ENCODE measurements at regions not wholly inside any gene's neighbourhood (a gene's known extent, or its start where the extent isn't known, plus 50 kb on each side); places are given as distances from the start of the nearest gene placed in this dataset.

- Mint-ChIP-seq H3K27ac (no peak overlapping the region), H3K4me3 (no peak overlapping the region), H3K4me1 (no peaks in the 10 kb centered on the region), H3K9me3 (peaks cover 8% of the 10 kb centered on the region), H3K36me3 (no peaks in the 10 kb centered on the region), H3K27me3 (no peaks in the 10 kb centered on the region)
- no peak for DNase-seq (ENCODE audit: low spot score in 2 of 2)
- no peak for ATAC-seq (ENCODE audit: low read depth)
Measured at GRCh38 chr15:37682304-37682703, 252.1 kb upstream of the TMCO5A start.

GRCh38 chr15:37691911-37692310 is 242.5 kb upstream of the TMCO5A start:
- Mint-ChIP-seq H3K27ac (no peak overlapping the region), H3K36me3 (no peaks in the 10 kb centered on the region), H3K27me3 (no peaks in the 10 kb centered on the region), H3K4me3 (no peak overlapping the region), H3K4me1 (no peaks in the 10 kb centered on the region), H3K9me3 (peaks cover 2% of the 10 kb centered on the region)
- ATAC-seq (ENCODE audit: low read depth) (no peak), DNase-seq (ENCODE audit: low spot score in 2 of 2) (no peak)

- ATAC-seq (ENCODE audit: low read depth), result no peak
- no peaks in the 10 kb centered on the region for H3K27me3 Mint-ChIP-seq
- H3K4me3 Mint-ChIP-seq, result no peak overlapping the region
- no peak overlapping the region for H3K27ac Mint-ChIP-seq
- no peak for DNase-seq (ENCODE audit: low spot score in 2 of 2)
- H3K9me3 Mint-ChIP-seq, result peaks cover 2% of the 10 kb centered on the region
- H3K36me3 Mint-ChIP-seq, result no peaks in the 10 kb centered on the region
- no peaks in the 10 kb centered on the region for H3K4me1 Mint-ChIP-seq
Measured at GRCh38 chr15:37693926-37694325, 240.5 kb upstream of the TMCO5A start.

- no peaks in the 10 kb centered on the region for H3K4me1 Mint-ChIP-seq
- no peak overlapping the region for H3K27ac Mint-ChIP-seq
- peaks cover 2% of the 10 kb centered on the region for H3K9me3 Mint-ChIP-seq
- no peak overlapping the region for H3K4me3 Mint-ChIP-seq
- no peaks in the 10 kb centered on the region for H3K27me3 Mint-ChIP-seq
- no peak for ATAC-seq (ENCODE audit: low read depth)
- H3K36me3 Mint-ChIP-seq, result no peaks in the 10 kb centered on the region
- DNase-seq (ENCODE audit: low spot score in 2 of 2), result no peak
Measured at GRCh38 chr15:37695719-37696118, 238.7 kb upstream of the TMCO5A start.

GRCh38 chr15:37698679-37699078 is 235.8 kb upstream of the TMCO5A start:
- no peaks in the 10 kb centered on the region for H3K36me3 Mint-ChIP-seq
- no peak for DNase-seq (ENCODE audit: low spot score in 2 of 2)
- ATAC-seq (ENCODE audit: low read depth), result no peak
- no peaks in the 10 kb centered on the region for H3K9me3 Mint-ChIP-seq
- no peaks in the 10 kb centered on the region for H3K27me3 Mint-ChIP-seq
- H3K4me3 Mint-ChIP-seq, result no peak overlapping the region
- no peaks in the 10 kb centered on the region for H3K4me1 Mint-ChIP-seq
- no peak overlapping the region for H3K27ac Mint-ChIP-seq

- Mint-ChIP-seq H3K36me3 (no peaks in the 10 kb centered on the region), H3K4me1 (no peaks in the 10 kb centered on the region), H3K27ac (no peak overlapping the region), H3K9me3 (no peaks in the 10 kb centered on the region), H3K4me3 (no peak overlapping the region), H3K27me3 (no peaks in the 10 kb centered on the region)
- no peak for DNase-seq (ENCODE audit: low spot score in 2 of 2)
- ATAC-seq (ENCODE audit: low read depth), result no peak
Measured at GRCh38 chr15:37701230-37701629, 233.2 kb upstream of the TMCO5A start.

GRCh38 chr15:37709669-37710068 is 224.8 kb upstream of the TMCO5A start:
- Mint-ChIP-seq H3K9me3 (peaks cover 5% of the 10 kb centered on the region), H3K4me3 (no peak overlapping the region), H3K4me1 (no peaks in the 10 kb centered on the region), H3K27ac (no peak overlapping the region), H3K27me3 (no peaks in the 10 kb centered on the region), H3K36me3 (no peaks in the 10 kb centered on the region)
- ATAC-seq (ENCODE audit: low read depth) (no peak), DNase-seq (ENCODE audit: low spot score in 2 of 2) (no peak)

GRCh38 chr15:37715101-37715500 is 219.3 kb upstream of the TMCO5A start:
- Mint-ChIP-seq H3K36me3 (no peaks in the 10 kb centered on the region), H3K27me3 (no peaks in the 10 kb centered on the region), H3K27ac (no peak overlapping the region), H3K4me1 (no peaks in the 10 kb centered on the region), H3K4me3 (no peak overlapping the region), H3K9me3 (peaks cover 9% of the 10 kb centered on the region)
- ATAC-seq (ENCODE audit: low read depth) (no peak), DNase-seq (ENCODE audit: low spot score in 2 of 2) (no peak)

- Mint-ChIP-seq H3K9me3 (peaks cover 2% of the 10 kb centered on the region), H3K27me3 (peaks cover 1% of the 10 kb centered on the region), H3K4me3 (no peak overlapping the region), H3K27ac (no peak overlapping the region), H3K4me1 (no peaks in the 10 kb centered on the region), H3K36me3 (no peaks in the 10 kb centered on the region)
- no peak for ATAC-seq (ENCODE audit: low read depth)
- no peak for DNase-seq (ENCODE audit: low spot score in 2 of 2)
Measured at GRCh38 chr15:37720267-37720666, 214.2 kb upstream of the TMCO5A start.

- H3K27ac Mint-ChIP-seq, result no peak overlapping the region
- no peaks in the 10 kb centered on the region for H3K27me3 Mint-ChIP-seq
- H3K4me1 Mint-ChIP-seq, result no peaks in the 10 kb centered on the region
- H3K36me3 Mint-ChIP-seq, result no peaks in the 10 kb centered on the region
- no peaks in the 10 kb centered on the region for H3K9me3 Mint-ChIP-seq
- no peak overlapping the region for H3K4me3 Mint-ChIP-seq
- no peak for DNase-seq (ENCODE audit: low spot score in 2 of 2)
- no peak for ATAC-seq (ENCODE audit: low read depth)
Measured at GRCh38 chr15:37731146-37731746, 203.2 kb upstream of the TMCO5A start.

- no peaks in the 10 kb centered on the region for H3K4me1 Mint-ChIP-seq
- ATAC-seq (ENCODE audit: low read depth), result no peak
- H3K36me3 Mint-ChIP-seq, result no peaks in the 10 kb centered on the region
- no peak for DNase-seq (ENCODE audit: low spot score in 2 of 2)
- no peak overlapping the region for H3K27ac Mint-ChIP-seq
- no peaks in the 10 kb centered on the region for H3K9me3 Mint-ChIP-seq
- H3K27me3 Mint-ChIP-seq, result no peaks in the 10 kb centered on the region
- no peak overlapping the region for H3K4me3 Mint-ChIP-seq
Measured at GRCh38 chr15:37733628-37734027, 200.8 kb upstream of the TMCO5A start.

- no peak for DNase-seq (ENCODE audit: low spot score in 2 of 2)
- no peaks in the 10 kb centered on the region for H3K9me3 Mint-ChIP-seq
- H3K36me3 Mint-ChIP-seq, result no peaks in the 10 kb centered on the region
- no peak for ATAC-seq (ENCODE audit: low read depth)
- H3K27me3 Mint-ChIP-seq, result peaks cover 3% of the 10 kb centered on the region
- H3K4me1 Mint-ChIP-seq, result no peaks in the 10 kb centered on the region
- H3K27ac Mint-ChIP-seq, result no peak overlapping the region
- H3K4me3 Mint-ChIP-seq, result no peak overlapping the region
Measured at GRCh38 chr15:37740623-37741141, 193.8 kb upstream of the TMCO5A start.

GRCh38 chr15:37743826-37744225 is 190.6 kb upstream of the TMCO5A start:
- Mint-ChIP-seq H3K4me1 (no peaks in the 10 kb centered on the region), H3K27me3 (peaks cover 3% of the 10 kb centered on the region), H3K27ac (no peak overlapping the region), H3K9me3 (peaks cover 1% of the 10 kb centered on the region), H3K36me3 (no peaks in the 10 kb centered on the region), H3K4me3 (no peak overlapping the region)
- ATAC-seq (ENCODE audit: low read depth) (no peak), DNase-seq (ENCODE audit: low spot score in 2 of 2) (no peak)

GRCh38 chr15:37744521-37744920 is 189.9 kb upstream of the TMCO5A start:
- Mint-ChIP-seq H3K9me3 (peaks cover 4% of the 10 kb centered on the region), H3K4me3 (no peak overlapping the region), H3K36me3 (no peaks in the 10 kb centered on the region), H3K27ac (no peak overlapping the region), H3K27me3 (peaks cover 3% of the 10 kb centered on the region), H3K4me1 (no peaks in the 10 kb centered on the region)
- ATAC-seq (ENCODE audit: low read depth) (no peak), DNase-seq (ENCODE audit: low spot score in 2 of 2) (no peak)

GRCh38 chr15:37751401-37751800 is 183.0 kb upstream of the TMCO5A start:
- H3K27ac Mint-ChIP-seq, result no peak overlapping the region
- no peaks in the 10 kb centered on the region for H3K36me3 Mint-ChIP-seq
- ATAC-seq (ENCODE audit: low read depth) (no peak), DNase-seq (ENCODE audit: low spot score in 2 of 2) (no peak)
- H3K4me3 Mint-ChIP-seq, result no peak overlapping the region
- peaks cover 1% of the 10 kb centered on the region for H3K27me3 Mint-ChIP-seq
- H3K9me3 Mint-ChIP-seq, result peaks cover 5% of the 10 kb centered on the region
- no peaks in the 10 kb centered on the region for H3K4me1 Mint-ChIP-seq
